GM12878 (cell line): ENCODE measurements at regions not wholly inside any gene's neighbourhood (a gene's known extent, or its start where the extent isn't known, plus 50 kb on each side); places are given as distances from the start of the nearest gene placed in this dataset.

Source experiments
- ATAC-seq: fragments of 200-7000 bp; cut with Tn5 transposase; 3 replicates; pipeline ENCODE4 v1.9.1; 2020; ENCODE audit warnings: mild to moderate bottlenecking, moderate library complexity
- BruUV-seq: library from RNA; stranded (reverse); fragments of 400-500 nt; replicated peaks from 2 replicates; lab custom pipeline; 2021; lab: Mats Ljungman, UMichigan
- CTCF ChIA-PET: fragments of 300-600 bp; sonication (Branson Sonifier 250); formaldehyde crosslinking; extraction: SDS; loops from one replicate; lab custom pipeline; 2021; ENCODE audit warnings: inconsistent platforms; lab: Yijun Ruan, JAX
- POLR2A ChIA-PET: fragments of 350-600 bp; formaldehyde crosslinking; extraction: SDS; loops from one replicate; lab custom pipeline; 2021; ENCODE audit warnings: inconsistent platforms; lab: Charles Lee
- RAD21 ChIA-PET: fragments of 300-600 bp; sonication (Branson Sonifier 250); formaldehyde crosslinking; loops from one replicate; lab custom pipeline; 2023; ENCODE audit warnings: antibody characterized with exemption; ENCODE audit not compliant: unreplicated experiment; lab: Charles Lee
- SMC1A ChIA-PET: fragments of 300-600 bp; sonication (Branson Sonifier 250); formaldehyde crosslinking; loops from one replicate; lab custom pipeline; 2023; ENCODE audit not compliant: unreplicated experiment, uncharacterized antibody; lab: Charles Lee
- DNase-seq: peaks from one replicate; pipeline ENCODE4 v3.0.0-alpha.2; 2011; ENCODE audit warnings: low read depth, low spot score
- FAIRE-seq: peaks from 3 replicates; lab custom pipeline; 2011; peaks lifted over from hg19 to GRCh38; lab: Jason Lieb, UNC
- H2AFZ ChIP-seq: 2 replicates; pipeline ENCODE4 v1.6.0; 2011; ENCODE audit warnings: low read depth, low read length, control low read depth; ENCODE audit not compliant: control insufficient read depth
- H3K27ac ChIP-seq: 2 replicates; pipeline ENCODE4 v1.5.1; 2011; ENCODE audit warnings: control low read depth; ENCODE audit not compliant: control insufficient read depth, insufficient read depth
- H3K27me3 ChIP-seq, 2 experiments: replicated peaks in 1 of 2; 2 replicates each; pipeline versions ENCODE4 v1.6.0 to v1.6.1; 2011; ENCODE audit warnings: low read length in 1 of 2; ENCODE audit not compliant: control insufficient read depth in 2 of 2, insufficient read depth in 2 of 2
- H3K36me3 ChIP-seq, 2 experiments: 2 replicates each; pipeline ENCODE4 v1.5.1; 2011; ENCODE audit warnings: low read length in 1 of 2; ENCODE audit not compliant: control insufficient read depth in 2 of 2, insufficient read depth in 2 of 2
- H3K4me1 ChIP-seq: 2 replicates; pipeline ENCODE4 v1.6.1; 2011; ENCODE audit warnings: mild to moderate bottlenecking, low read length, moderate library complexity, mixed read lengths; ENCODE audit not compliant: control insufficient read depth, insufficient read depth
- H3K4me2 ChIP-seq: 2 replicates; pipeline ENCODE4 v1.6.0; 2011; ENCODE audit warnings: control low read depth; ENCODE audit not compliant: control insufficient read depth, insufficient read depth
- H3K4me3 ChIP-seq: fragments of 200-600 bp; sonication (generic); 2 replicates; pipeline ENCODE4 v1.5.1; 2016
- H3K79me2 ChIP-seq: 2 replicates; pipeline ENCODE4 v1.6.0; 2011; ENCODE audit warnings: low read length; ENCODE audit not compliant: control insufficient read depth, insufficient read depth
- H3K9ac ChIP-seq: 2 replicates; pipeline ENCODE4 v1.8.0; 2011; ENCODE audit warnings: low read length, control low read depth, mixed read lengths; ENCODE audit not compliant: control insufficient read depth, insufficient read depth
- H3K9me3 ChIP-seq: replicated peaks from 3 replicates; pipeline ENCODE4 v1.5.1; 2011; ENCODE audit warnings: mild to moderate bottlenecking, low read length; ENCODE audit not compliant: control insufficient read depth, insufficient read depth
- H4K20me1 ChIP-seq: 2 replicates; pipeline ENCODE4 v1.6.0; 2011; ENCODE audit not compliant: control insufficient read depth, insufficient read depth
- E4F1 ChIP-seq: fragments of 450-650 bp; IDR thresholded peaks from 2 replicates; pipeline ENCODE4 v1.6.1; 2018; ENCODE audit warnings: borderline replicate concordance, mild to moderate bottlenecking; ENCODE audit not compliant: partially characterized antibody
- NRF1 ChIP-seq: conservative IDR thresholded peaks from 2 replicates; pipeline ENCODE4 v1.6.1; 2011; ENCODE audit warnings: mild to moderate bottlenecking, low read depth, low read length, improper control_type of control experiment
- POLR2AphosphoS2 ChIP-seq: IDR thresholded peaks from 2 replicates; pipeline ENCODE4 v1.6.1; 2011; ENCODE audit warnings: low read depth, mild to moderate bottlenecking, low read length, improper control_type of control experiment, moderate library complexity
- PRDM15 ChIP-seq: fragments of 450-650 bp; formaldehyde crosslinking; IDR thresholded peaks from 2 replicates; pipeline ENCODE4 v1.4.0; 2020; ENCODE audit warnings: mild to moderate bottlenecking, moderate library complexity
- REST ChIP-seq: IDR thresholded peaks from 2 replicates; pipeline ENCODE4 v1.6.1; 2012; ENCODE audit warnings: mild to moderate bottlenecking, low read depth, low read length
- USF2 ChIP-seq: IDR thresholded peaks from 2 replicates; pipeline ENCODE4 v1.6.1; 2011; ENCODE audit warnings: low read depth, low read length, improper control_type of control experiment, borderline replicate concordance
- ZBED1 ChIP-seq: IDR thresholded peaks from 2 replicates; pipeline ENCODE4 v1.6.1; 2016; ENCODE audit warnings: borderline replicate concordance
- ZNF592 ChIP-seq: fragments of 450-650 bp; IDR thresholded peaks from 2 replicates; pipeline ENCODE4 v1.6.1; 2017; ENCODE audit warnings: mild to moderate bottlenecking, moderate library complexity
- WGBS: methylation state at CpG from one replicate; pipeline ENCODE4 v1.1.6; 2016; ENCODE audit warnings: low lambda C conversion rate; ENCODE audit not compliant: insufficient replicate concordance, insufficient coverage; ENCODE audit errors: missing lambda C conversion rate; 5-methylcytosine and 5-hydroxymethylcytosine counted together
- in situ Hi-C: fragments of 300-500 bp; cut with MboI; formaldehyde crosslinking; loops from 9 replicates; pipeline ENCODE4 v1.14.3; 2018; ENCODE audit warnings: mixed read lengths
- intact Hi-C: fragments of 100-400 bp; cut with micrococcal nuclease; formaldehyde crosslinking; loops from one replicate; pipeline ENCODE4 v1.14.2; 2022; ENCODE audit not compliant: unreplicated experiment

GRCh38 chr2:198809976-198810375 is 647.8 kb downstream of the SATB2 start:
- DNase-seq (no peak), ATAC-seq (peak; percentile 32; the same call in 1 of the 3 replicates), FAIRE-seq (no peak)
- Histone ChIP-seq H3K4me3 (no peak overlapping the region), H3K9ac (no peak overlapping the region), H3K27ac (no peak overlapping the region), H3K9me3 (no peaks in the 10 kb centered on the region), H3K79me2 (no peaks in the 10 kb centered on the region), H3K4me2 (no peak overlapping the region), H4K20me1 (no peaks in the 10 kb centered on the region), H2AFZ (no peak overlapping the region), H3K27me3 (no peaks in the 10 kb centered on the region), H3K36me3 (no peaks in the 10 kb centered on the region), H3K4me1 (no peaks in the 10 kb centered on the region)
- RAD21 ChIA-PET: no interaction called here
- 8% methylated on average over 3 of the region's 3 CpGs for WGBS
- no TSS peak for BruUV-seq
- CTCF ChIA-PET: interaction anchor here (0.9 to 1.3 kb wide), 3 partner anchors 9 to 152 kb away, joined by 3 to 4 read pairs (median 4); no protein-coding TSS in a partner anchor
- POLR2A ChIA-PET: no interaction called here
- intact Hi-C loops (no loop called here), in situ Hi-C loops (no loop called here)
- SMC1A ChIA-PET: interaction anchor here (7.2 kb wide), 1 partner anchor 18 kb away, joined by 54 read pairs; no protein-coding TSS in a partner anchor
- TF ChIP-seq ZNF592 (no peak), PRDM15 (CRISPR knock-in tag) (no peak), REST (no peak), USF2 (no peak), ZBED1 (no peak), NRF1 (no peak), E4F1 (no peak), POLR2AphosphoS2 (no peak)
